HG03135 (cell line): ENCODE measurements at regions not wholly inside any gene's neighbourhood (a gene's known extent, or its start where the extent isn't known, plus 50 kb on each side); places are given as distances from the start of the nearest gene placed in this dataset.

ENCODE experiments used
- ATAC-seq: cut with Tn5 transposase; IDR thresholded peaks from one replicate; pipeline ENCODE4 v1.9.1; 2021; ENCODE audit warnings: mild to moderate bottlenecking, moderate library complexity; ENCODE audit not compliant: unreplicated experiment

GRCh38 chr5:175246889-175247520, 197.0 kb downstream of the DRD1 start:
- no peak for ATAC-seq

- ATAC-seq: no peak
These were observed 197.6 kb downstream of the DRD1 start for GRCh38 chr5:175246242-175246888.

- no peak for ATAC-seq
These were observed 200.5 kb downstream of the DRD1 start for GRCh38 chr5:175243441-175243840.

GRCh38 chr5:175242207-175242606, 201.8 kb downstream of the DRD1 start:
- no peak for ATAC-seq

- no peak for ATAC-seq
These were observed 205.7 kb downstream of the DRD1 start for GRCh38 chr5:175238326-175238725.

GRCh38 chr5:175236176-175236575, 207.8 kb downstream of the DRD1 start:
- no peak for ATAC-seq

- ATAC-seq: no peak
These were observed 208.6 kb downstream of the DRD1 start for GRCh38 chr5:175235251-175235960.

- no peak for ATAC-seq
These were observed 213.7 kb downstream of the DRD1 start for GRCh38 chr5:175230299-175230698.

- ATAC-seq: no peak
These were observed 217.5 kb downstream of the DRD1 start for GRCh38 chr5:175226506-175226905.

GRCh38 chr5:175223291-175223690, 220.7 kb downstream of the DRD1 start:
- ATAC-seq: no peak

GRCh38 chr5:175222621-175223020, 221.4 kb downstream of the DRD1 start:
- no peak for ATAC-seq

- ATAC-seq: no peak
These were observed 223.4 kb downstream of the DRD1 start for GRCh38 chr5:175220549-175220948.

- no peak for ATAC-seq
These were observed 224.6 kb downstream of the DRD1 start for GRCh38 chr5:175219366-175219765.

GRCh38 chr5:175216991-175217390, 227.0 kb downstream of the DRD1 start:
- no peak for ATAC-seq

GRCh38 chr5:175215906-175216305, 228.1 kb downstream of the DRD1 start:
- no peak for ATAC-seq

- no peak for ATAC-seq
These were observed 229.8 kb downstream of the DRD1 start for GRCh38 chr5:175214152-175214551.

GRCh38 chr5:175211956-175212756, 231.8 kb downstream of the DRD1 start:
- ATAC-seq: no peak

GRCh38 chr5:175207321-175208040, 236.5 kb downstream of the DRD1 start:
- ATAC-seq: no peak

GRCh38 chr5:175206669-175207068, 237.3 kb downstream of the DRD1 start:
- ATAC-seq: no peak

GRCh38 chr5:175202463-175203068, 241.4 kb downstream of the DRD1 start:
- no peak for ATAC-seq
